C4-2B (cell line): ENCODE measurements at regions not wholly inside any gene's neighbourhood (a gene's known extent, or its start where the extent isn't known, plus 50 kb on each side); places are given as distances from the start of the nearest gene placed in this dataset.

Experiments used
- ZFX ChIP-seq: fragments of 450-650 bp; IDR thresholded peaks from 2 replicates; pipeline ENCODE4 v1.6.1; 2017
- TF ChIP-seq, protein P1 (sequence below): fragments of 450-650 bp; conservative IDR thresholded peaks from 2 replicates; pipeline ENCODE4 v1.5.1; 2017; ENCODE audit warnings: mild to moderate bottlenecking

DNA sequence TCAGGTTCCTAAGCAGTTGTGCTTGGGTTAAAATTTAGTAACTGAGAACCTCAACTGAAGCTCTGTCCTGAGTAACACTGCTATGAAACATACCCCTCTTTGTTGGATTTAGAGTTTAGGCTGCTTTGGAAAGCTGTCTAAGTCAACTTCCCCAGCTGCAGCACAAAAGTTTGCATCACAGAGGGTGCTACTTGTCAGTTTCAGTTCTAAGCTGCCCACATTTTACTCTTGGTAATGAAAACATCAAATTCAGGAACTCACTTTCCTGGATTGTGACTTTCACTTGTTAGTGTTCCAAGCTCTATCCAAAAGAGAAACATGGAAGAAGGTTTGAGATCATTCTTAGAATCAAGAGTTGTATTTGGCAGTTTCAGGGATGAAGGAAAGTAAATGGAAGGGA is 191.7 kb upstream of the NFIA start:
- TF ChIP-seq, protein P1, sequence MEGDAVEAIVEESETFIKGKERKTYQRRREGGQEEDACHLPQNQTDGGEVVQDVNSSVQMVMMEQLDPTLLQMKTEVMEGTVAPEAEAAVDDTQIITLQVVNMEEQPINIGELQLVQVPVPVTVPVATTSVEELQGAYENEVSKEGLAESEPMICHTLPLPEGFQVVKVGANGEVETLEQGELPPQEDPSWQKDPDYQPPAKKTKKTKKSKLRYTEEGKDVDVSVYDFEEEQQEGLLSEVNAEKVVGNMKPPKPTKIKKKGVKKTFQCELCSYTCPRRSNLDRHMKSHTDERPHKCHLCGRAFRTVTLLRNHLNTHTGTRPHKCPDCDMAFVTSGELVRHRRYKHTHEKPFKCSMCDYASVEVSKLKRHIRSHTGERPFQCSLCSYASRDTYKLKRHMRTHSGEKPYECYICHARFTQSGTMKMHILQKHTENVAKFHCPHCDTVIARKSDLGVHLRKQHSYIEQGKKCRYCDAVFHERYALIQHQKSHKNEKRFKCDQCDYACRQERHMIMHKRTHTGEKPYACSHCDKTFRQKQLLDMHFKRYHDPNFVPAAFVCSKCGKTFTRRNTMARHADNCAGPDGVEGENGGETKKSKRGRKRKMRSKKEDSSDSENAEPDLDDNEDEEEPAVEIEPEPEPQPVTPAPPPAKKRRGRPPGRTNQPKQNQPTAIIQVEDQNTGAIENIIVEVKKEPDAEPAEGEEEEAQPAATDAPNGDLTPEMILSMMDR: no peak
- TF ChIP-seq ZFX: no peak
